Endodermal cell (in vitro differentiated cells): ENCODE measurements at regions not wholly inside any gene's neighbourhood (a gene's known extent, or its start where the extent isn't known, plus 50 kb on each side); places are given as distances from the start of the nearest gene placed in this dataset.

ENCODE experiments used
- DNase-seq: peaks from one replicate; pipeline ENCODE4 v3.0.0-alpha.2; 2017
- H3K27ac ChIP-seq: 2 replicates; pipeline ENCODE4 v1.5.1; 2013; ENCODE audit warnings: mild to moderate bottlenecking, low read depth, low read length, moderate library complexity
- H3K27me3 ChIP-seq: 2 replicates; pipeline ENCODE4 v1.6.1; 2013; ENCODE audit warnings: mild to moderate bottlenecking, low read length, moderate library complexity; ENCODE audit not compliant: insufficient read depth, control insufficient read depth, poor library complexity, severe bottlenecking
- H3K36me3 ChIP-seq: 2 replicates; pipeline ENCODE4 v1.7.0; 2013; ENCODE audit warnings: mild to moderate bottlenecking, low read length, moderate library complexity; ENCODE audit not compliant: control insufficient read depth, insufficient read depth
- H3K4me1 ChIP-seq: one replicate; pipeline ENCODE4 v1.7.0; 2013; ENCODE audit warnings: low read length; ENCODE audit not compliant: control insufficient read depth, insufficient read depth
- H3K4me3 ChIP-seq: 2 replicates; pipeline ENCODE4 v1.5.1; 2013; ENCODE audit warnings: mild to moderate bottlenecking, low read length, moderate library complexity
- H3K9ac ChIP-seq: 2 replicates; pipeline ENCODE4 v1.6.1; 2013; ENCODE audit warnings: mild to moderate bottlenecking, low read length, moderate library complexity; ENCODE audit not compliant: poor library complexity, severe bottlenecking; ENCODE audit errors: extremely low read depth
- H3K9me3 ChIP-seq: 2 replicates; pipeline ENCODE4 v1.6.1; 2013; ENCODE audit warnings: mild to moderate bottlenecking, low read length, moderate library complexity; ENCODE audit not compliant: control insufficient read depth
- H3K27ac Mint-ChIP-seq: 2 replicates; pipeline ENCODE4 v1.8.0; 2020; ENCODE audit warnings: mixed read lengths
- H3K27me3 Mint-ChIP-seq: 2 replicates; pipeline ENCODE4 v1.8.0; 2021; ENCODE audit warnings: mild to moderate bottlenecking, mixed read lengths; ENCODE audit not compliant: insufficient read depth
- H3K36me3 Mint-ChIP-seq: 2 replicates; pipeline ENCODE4 v1.8.0; 2020; ENCODE audit warnings: low read depth, mixed read lengths
- H3K4me1 Mint-ChIP-seq: 2 replicates; pipeline ENCODE4 v1.8.0; 2020; ENCODE audit warnings: mixed read lengths
- H3K4me3 Mint-ChIP-seq: 2 replicates; pipeline ENCODE4 v1.8.0; 2020; ENCODE audit warnings: mild to moderate bottlenecking, moderate library complexity, mixed read lengths
- H3K9me3 Mint-ChIP-seq: 2 replicates; pipeline ENCODE4 v1.8.0; 2020; ENCODE audit warnings: mild to moderate bottlenecking, mixed read lengths
- WGBS, 2 experiments: methylation state at CpG; one replicate each; pipeline versions ENCODE4 v1.1.5 to v1.1.7; 2013; ENCODE audit warnings: missing lambda C conversion rate in 2 of 2, mixed read lengths in 1 of 2; ENCODE audit not compliant: insufficient coverage in 1 of 2, insufficient read length in 1 of 2; 5-methylcytosine and 5-hydroxymethylcytosine counted together
- TF ChIP-seq, protein P1 (sequence below): fragments of 200-600 bp; sonication (generic); conservative IDR thresholded peaks from 2 replicates; pipeline ENCODE4 v1.5.0; 2021; ENCODE audit warnings: antibody characterized with exemption, mild to moderate bottlenecking

DNA sequence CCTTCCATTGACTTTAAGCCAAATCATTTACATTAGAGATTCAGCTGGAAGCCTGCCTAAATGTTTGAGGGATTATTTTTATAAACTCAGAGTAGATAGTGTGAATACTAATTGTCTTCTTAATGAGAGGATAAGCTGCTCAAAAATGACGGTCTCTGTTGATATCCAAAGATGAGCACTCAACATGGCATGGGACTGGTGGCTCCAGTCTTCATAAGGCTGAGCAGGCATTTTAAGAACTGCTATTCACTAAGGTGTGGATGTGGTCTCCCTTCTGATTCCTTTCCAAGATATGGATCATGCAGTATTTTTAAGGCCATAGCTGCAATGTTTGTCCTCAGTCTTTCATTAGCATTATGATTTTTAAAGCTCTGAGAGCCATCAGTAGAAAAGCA lies 377.5 kb upstream of the RIOK2 start:
- H3K36me3 ChIP-seq: no peaks in the 10 kb centered on the region
- DNase-seq: no peak
- H3K27ac ChIP-seq: no peak overlapping the region
- no peak overlapping the region for H3K4me3 ChIP-seq
- no peaks in the 10 kb centered on the region for H3K4me1 ChIP-seq
- H3K9me3 ChIP-seq: no peaks in the 10 kb centered on the region
- no peak overlapping the region for H3K27ac Mint-ChIP-seq
- H3K9me3 Mint-ChIP-seq: no peaks in the 10 kb centered on the region
- H3K4me1 Mint-ChIP-seq: no peaks in the 10 kb centered on the region
- H3K4me3 Mint-ChIP-seq: no peak overlapping the region
- H3K9ac ChIP-seq: no peak overlapping the region
- H3K27me3 Mint-ChIP-seq: no peaks in the 10 kb centered on the region
- WGBS, 2 experiments: 87 to 91% methylated on average over 1 of the region's 1 CpG
- H3K36me3 Mint-ChIP-seq: no peaks in the 10 kb centered on the region
- TF ChIP-seq, protein P1, sequence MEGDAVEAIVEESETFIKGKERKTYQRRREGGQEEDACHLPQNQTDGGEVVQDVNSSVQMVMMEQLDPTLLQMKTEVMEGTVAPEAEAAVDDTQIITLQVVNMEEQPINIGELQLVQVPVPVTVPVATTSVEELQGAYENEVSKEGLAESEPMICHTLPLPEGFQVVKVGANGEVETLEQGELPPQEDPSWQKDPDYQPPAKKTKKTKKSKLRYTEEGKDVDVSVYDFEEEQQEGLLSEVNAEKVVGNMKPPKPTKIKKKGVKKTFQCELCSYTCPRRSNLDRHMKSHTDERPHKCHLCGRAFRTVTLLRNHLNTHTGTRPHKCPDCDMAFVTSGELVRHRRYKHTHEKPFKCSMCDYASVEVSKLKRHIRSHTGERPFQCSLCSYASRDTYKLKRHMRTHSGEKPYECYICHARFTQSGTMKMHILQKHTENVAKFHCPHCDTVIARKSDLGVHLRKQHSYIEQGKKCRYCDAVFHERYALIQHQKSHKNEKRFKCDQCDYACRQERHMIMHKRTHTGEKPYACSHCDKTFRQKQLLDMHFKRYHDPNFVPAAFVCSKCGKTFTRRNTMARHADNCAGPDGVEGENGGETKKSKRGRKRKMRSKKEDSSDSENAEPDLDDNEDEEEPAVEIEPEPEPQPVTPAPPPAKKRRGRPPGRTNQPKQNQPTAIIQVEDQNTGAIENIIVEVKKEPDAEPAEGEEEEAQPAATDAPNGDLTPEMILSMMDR: no peak
- no peaks in the 10 kb centered on the region for H3K27me3 ChIP-seq

- Mint-ChIP-seq H3K36me3 (no peaks in the 10 kb centered on the region), H3K27ac (no peak overlapping the region), H3K27me3 (no peaks in the 10 kb centered on the region), H3K4me3 (no peak overlapping the region), H3K9me3 (peaks cover 21% of the 10 kb centered on the region), H3K4me1 (no peaks in the 10 kb centered on the region)
- 93 to 100% methylated on average over 1 to 2 of the region's 2 CpGs for WGBS, 2 experiments
- DNase-seq: no peak
- Histone ChIP-seq H3K27me3 (no peaks in the 10 kb centered on the region), H3K4me1 (no peaks in the 10 kb centered on the region), H3K36me3 (no peaks in the 10 kb centered on the region), H3K27ac (no peak overlapping the region), H3K4me3 (no peak overlapping the region), H3K9ac (no peak overlapping the region), H3K9me3 (peaks cover 18% of the 10 kb centered on the region)
- TF ChIP-seq, protein P1: no peak
Measured at GRCh38 chr5:97563050-97563657, 380.1 kb upstream of the RIOK2 start.

DNA sequence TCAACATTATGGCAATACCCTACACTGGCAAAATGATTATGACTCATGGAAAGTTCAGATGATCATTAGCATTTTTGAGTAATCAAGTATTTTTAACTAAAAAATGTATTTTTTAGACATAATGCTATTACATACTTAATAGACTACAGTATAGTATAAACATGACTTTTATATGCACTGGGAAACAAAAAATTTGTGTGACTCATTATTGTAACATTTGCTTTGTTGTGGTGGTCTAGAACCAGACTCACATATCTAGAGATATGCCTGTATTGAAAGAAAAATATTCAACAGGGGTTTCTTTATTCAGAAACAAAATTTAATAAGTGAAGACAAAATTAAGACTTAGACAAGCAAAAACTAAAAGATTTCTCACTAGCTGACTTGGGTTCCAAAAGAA lies 385.3 kb upstream of the RIOK2 start:
- TF ChIP-seq, protein P1: no peak
- no peak overlapping the region for H3K27ac ChIP-seq
- Mint-ChIP-seq H3K9me3 (peaks cover 62% of the 10 kb centered on the region), H3K4me3 (no peak overlapping the region), H3K36me3 (peaks cover 3% of the 10 kb centered on the region), H3K27me3 (peaks cover 1% of the 10 kb centered on the region), H3K4me1 (no peaks in the 10 kb centered on the region), H3K27ac (no peak overlapping the region)
- H3K4me3 ChIP-seq: no peak overlapping the region
- DNase-seq: no peak
- no peaks in the 10 kb centered on the region for H3K4me1 ChIP-seq
- H3K36me3 ChIP-seq: no peaks in the 10 kb centered on the region
- H3K9ac ChIP-seq: no peak overlapping the region
- H3K27me3 ChIP-seq: no peaks in the 10 kb centered on the region
- peaks cover 61% of the 10 kb centered on the region for H3K9me3 ChIP-seq
